Loucy (cell line): ENCODE measurements at regions not wholly inside any gene's neighbourhood (a gene's known extent, or its start where the extent isn't known, plus 50 kb on each side); places are given as distances from the start of the nearest gene placed in this dataset.

Source experiments
- EZH2phosphoT487 ChIP-seq: fragments of 200-600 bp; IDR thresholded peaks from 2 replicates; pipeline ENCODE4 v1.6.1; 2018; ENCODE audit warnings: antibody characterized with exemption, mild to moderate bottlenecking, moderate library complexity, borderline replicate concordance
- TF ChIP-seq, protein P1 (sequence below): fragments of 200-600 bp; sonication (generic); conservative IDR thresholded peaks from 2 replicates; pipeline ENCODE4 v1.5.1; 2014; ENCODE audit warnings: mild to moderate bottlenecking, antibody characterized with exemption, low read length

DNA sequence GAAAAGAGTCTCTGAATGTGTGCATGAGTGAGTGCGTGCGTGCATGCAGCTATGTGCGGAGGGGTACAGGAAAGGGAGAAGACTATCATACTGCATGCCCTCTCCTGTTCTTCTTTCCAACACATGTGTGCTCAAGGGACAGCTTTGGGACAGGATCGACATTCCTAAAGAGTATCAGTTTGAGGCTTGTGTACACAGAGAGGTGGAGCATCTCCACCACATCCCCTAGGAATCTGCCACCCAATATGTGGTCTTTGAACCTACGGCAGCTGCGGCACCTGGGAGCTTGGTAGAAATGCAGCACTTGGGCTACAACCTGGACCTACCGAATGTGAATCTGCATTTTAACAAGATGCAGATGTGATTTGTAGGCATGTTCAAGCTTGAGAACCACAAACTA, 132.3 kb upstream of the GLRA1 start:
- TF ChIP-seq, protein P1, sequence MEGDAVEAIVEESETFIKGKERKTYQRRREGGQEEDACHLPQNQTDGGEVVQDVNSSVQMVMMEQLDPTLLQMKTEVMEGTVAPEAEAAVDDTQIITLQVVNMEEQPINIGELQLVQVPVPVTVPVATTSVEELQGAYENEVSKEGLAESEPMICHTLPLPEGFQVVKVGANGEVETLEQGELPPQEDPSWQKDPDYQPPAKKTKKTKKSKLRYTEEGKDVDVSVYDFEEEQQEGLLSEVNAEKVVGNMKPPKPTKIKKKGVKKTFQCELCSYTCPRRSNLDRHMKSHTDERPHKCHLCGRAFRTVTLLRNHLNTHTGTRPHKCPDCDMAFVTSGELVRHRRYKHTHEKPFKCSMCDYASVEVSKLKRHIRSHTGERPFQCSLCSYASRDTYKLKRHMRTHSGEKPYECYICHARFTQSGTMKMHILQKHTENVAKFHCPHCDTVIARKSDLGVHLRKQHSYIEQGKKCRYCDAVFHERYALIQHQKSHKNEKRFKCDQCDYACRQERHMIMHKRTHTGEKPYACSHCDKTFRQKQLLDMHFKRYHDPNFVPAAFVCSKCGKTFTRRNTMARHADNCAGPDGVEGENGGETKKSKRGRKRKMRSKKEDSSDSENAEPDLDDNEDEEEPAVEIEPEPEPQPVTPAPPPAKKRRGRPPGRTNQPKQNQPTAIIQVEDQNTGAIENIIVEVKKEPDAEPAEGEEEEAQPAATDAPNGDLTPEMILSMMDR, result no peak
- TF ChIP-seq EZH2phosphoT487, result no peak
